Brain microvascular endothelial cell (primary cell): ENCODE measurements at regions not wholly inside any gene's neighbourhood (a gene's known extent, or its start where the extent isn't known, plus 50 kb on each side); places are given as distances from the start of the nearest gene placed in this dataset.

Experiments used
- DNase-seq: peaks from one replicate; pipeline ENCODE4 v3.0.0-alpha.2; 2020
- H3K27ac ChIP-seq: fragments of 250-450 bp; sonication (Bioruptor Pico); 2 replicates; pipeline ENCODE4 v1.5.1; 2020; ENCODE audit warnings: mild to moderate bottlenecking, moderate library complexity
- H3K27me3 ChIP-seq: fragments of 250-450 bp; sonication (Bioruptor Pico); replicated peaks from 2 replicates; pipeline ENCODE4 v1.5.1; 2020; ENCODE audit warnings: mild to moderate bottlenecking
- H3K36me3 ChIP-seq: fragments of 250-450 bp; sonication (Bioruptor Pico); replicated peaks from 2 replicates; pipeline ENCODE4 v1.5.1; 2020; ENCODE audit warnings: mild to moderate bottlenecking
- H3K4me3 ChIP-seq: 2 replicates; pipeline ENCODE4 v1.5.1; 2011; ENCODE audit warnings: low read depth, mild to moderate bottlenecking, control low read depth, low read length, moderate library complexity
- CTCF ChIP-seq: IDR thresholded peaks from 2 replicates; pipeline ENCODE4 v1.5.1; 2011; ENCODE audit warnings: low read depth, mild to moderate bottlenecking, moderate library complexity, low read length, control low read depth, inconsistent platforms; ENCODE audit errors: missing control alignments
- in situ Hi-C: cut with HindIII; loops from 2 replicates; pipeline ENCODE4 v1.10.0; 2017; ENCODE audit warnings: low sequenced_read_pairs, low pct_ligation_motif_present

- in situ Hi-C loops = no loop called here
- Histone ChIP-seq H3K27me3 (no peaks in the 10 kb centered on the region), H3K4me3 (no peak overlapping the region), H3K27ac (no peak overlapping the region), H3K36me3 (no peaks in the 10 kb centered on the region)
- DNase-seq = no peak
- no peak for TF ChIP-seq CTCF
Measured at GRCh38 chr20:53691060-53691810, 97.6 kb upstream of the ZNF217 start.

GRCh38 chr20:53688085-53688484 is 94.4 kb upstream of the ZNF217 start:
- no peak for TF ChIP-seq CTCF
- H3K4me3 ChIP-seq = no peak overlapping the region
- in situ Hi-C loops = no loop called here
- H3K27me3 ChIP-seq = no peaks in the 10 kb centered on the region
- DNase-seq = no peak
- no peak overlapping the region for H3K27ac ChIP-seq
- H3K36me3 ChIP-seq = no peaks in the 10 kb centered on the region

- H3K36me3 ChIP-seq = no peaks in the 10 kb centered on the region
- H3K27me3 ChIP-seq = no peaks in the 10 kb centered on the region
- no peak overlapping the region for H3K27ac ChIP-seq
- no peak overlapping the region for H3K4me3 ChIP-seq
- in situ Hi-C loops = no loop called here
- no peak for TF ChIP-seq CTCF
- no peak for DNase-seq
Measured at GRCh38 chr20:53685070-53685595, 91.5 kb upstream of the ZNF217 start.

DNA sequence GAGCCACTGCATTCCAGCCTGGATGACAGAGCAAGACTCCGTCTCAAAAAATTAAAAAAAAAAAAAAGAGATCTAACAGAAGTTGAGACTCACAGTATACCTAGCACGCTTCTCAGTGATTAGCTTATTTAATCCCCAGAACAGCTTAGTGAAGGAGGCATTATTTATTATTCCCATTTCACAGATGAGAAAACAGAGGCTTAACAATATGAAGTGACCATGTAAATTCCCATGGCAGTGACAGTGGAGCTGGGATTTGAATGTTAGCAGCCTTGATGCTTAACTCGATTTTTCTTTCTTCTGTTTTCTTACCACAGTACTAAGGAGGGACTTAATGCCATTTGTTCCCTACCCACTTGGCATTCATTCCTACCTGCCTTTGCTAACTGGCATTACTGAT is 89.9 kb upstream of the ZNF217 start:
- H3K27me3 ChIP-seq = no peaks in the 10 kb centered on the region
- no peaks in the 10 kb centered on the region for H3K36me3 ChIP-seq
- DNase-seq = no peak
- in situ Hi-C loops = no loop called here
- H3K4me3 ChIP-seq = no peak overlapping the region
- no peak for TF ChIP-seq CTCF
- H3K27ac ChIP-seq = no peak overlapping the region

GRCh38 chr20:53681352-53682212 is 87.9 kb upstream of the ZNF217 start:
- Histone ChIP-seq H3K27me3 (no peaks in the 10 kb centered on the region), H3K27ac (no peak overlapping the region), H3K4me3 (no peak overlapping the region), H3K36me3 (no peaks in the 10 kb centered on the region)
- TF ChIP-seq CTCF = no peak
- DNase-seq = no peak
- in situ Hi-C loops = no loop called here
